ENCODE measurements at regions not wholly inside any gene's neighbourhood (a gene's known extent, or its start where the extent isn't known, plus 50 kb on each side); places are given as distances from the start of the nearest gene placed in this dataset.

GRCh38 chr13:72164811-72165210 is 297.8 kb upstream of the DACH1 start:
- no peak for DNase-seq (ENCODE audit: low spot score)

GRCh38 chr13:72163678-72164077 is 296.7 kb upstream of the DACH1 start:
- peak; percentile 5 for DNase-seq (ENCODE audit: low spot score)

GRCh38 chr13:72160977-72161376 is 294.0 kb upstream of the DACH1 start:
- no peak for DNase-seq (ENCODE audit: low spot score)

- DNase-seq (ENCODE audit: low spot score), result no peak
Measured at GRCh38 chr13:72156760-72157159, 289.8 kb upstream of the DACH1 start.

- no peak for DNase-seq (ENCODE audit: low spot score)
Measured at GRCh38 chr13:72153272-72153671, 286.3 kb upstream of the DACH1 start.

GRCh38 chr13:72151241-72151640 is 284.2 kb upstream of the DACH1 start:
- DNase-seq (ENCODE audit: low spot score), result no peak

- DNase-seq (ENCODE audit: low spot score), result no peak
Measured at GRCh38 chr13:72150502-72150901, 283.5 kb upstream of the DACH1 start.

- DNase-seq (ENCODE audit: low spot score), result no peak
Measured at GRCh38 chr13:72149701-72150100, 282.7 kb upstream of the DACH1 start.

- DNase-seq (ENCODE audit: low spot score), result no peak
Measured at GRCh38 chr13:72146816-72147215, 279.8 kb upstream of the DACH1 start.

GRCh38 chr13:72145383-72145782 is 278.4 kb upstream of the DACH1 start:
- DNase-seq (ENCODE audit: low spot score), result no peak

- no peak for DNase-seq (ENCODE audit: low spot score)
Measured at GRCh38 chr13:72144636-72145035, 277.6 kb upstream of the DACH1 start.

GRCh38 chr13:72141855-72142519 is 275.0 kb upstream of the DACH1 start:
- DNase-seq (ENCODE audit: low spot score), result no peak

GRCh38 chr13:72139192-72139591 is 272.2 kb upstream of the DACH1 start:
- DNase-seq (ENCODE audit: low spot score), result no peak

- DNase-seq (ENCODE audit: low spot score), result no peak
Measured at GRCh38 chr13:72132075-72132474, 265.1 kb upstream of the DACH1 start.

GRCh38 chr13:72129117-72129516 is 262.1 kb upstream of the DACH1 start:
- no peak for DNase-seq (ENCODE audit: low spot score)

GRCh38 chr13:72127031-72127430 is 260.0 kb upstream of the DACH1 start:
- no peak for DNase-seq (ENCODE audit: low spot score)

GRCh38 chr13:72126424-72126823 is 259.4 kb upstream of the DACH1 start:
- DNase-seq (ENCODE audit: low spot score), result no peak

GRCh38 chr13:72125561-72125960 is 258.6 kb upstream of the DACH1 start:
- DNase-seq (ENCODE audit: low spot score), result no peak

GRCh38 chr13:72122661-72123255 is 255.8 kb upstream of the DACH1 start:
- DNase-seq (ENCODE audit: low spot score), result no peak

GRCh38 chr13:72121466-72121865 is 254.5 kb upstream of the DACH1 start:
- no peak for DNase-seq (ENCODE audit: low spot score)

GRCh38 chr13:72120632-72121031 is 253.6 kb upstream of the DACH1 start:
- no peak for DNase-seq (ENCODE audit: low spot score)

GRCh38 chr13:72113931-72114330 is 246.9 kb upstream of the DACH1 start:
- DNase-seq (ENCODE audit: low spot score), result no peak

GRCh38 chr13:72113076-72113475 is 246.1 kb upstream of the DACH1 start:
- DNase-seq (ENCODE audit: low spot score), result no peak

- DNase-seq (ENCODE audit: low spot score), result no peak
Measured at GRCh38 chr13:72112216-72112615, 245.2 kb upstream of the DACH1 start.

Data from cerebellar cortex (tissue), 1 donor.